H1 (cell line): ENCODE measurements at regions not wholly inside any gene's neighbourhood (a gene's known extent, or its start where the extent isn't known, plus 50 kb on each side); places are given as distances from the start of the nearest gene placed in this dataset.

ENCODE experiments used
- TF ChIP-seq, protein P1 (sequence below): fragments of 300-600 bp; sonication (generic); IDR thresholded peaks from 2 replicates; pipeline ENCODE4 v1.7.1; 2012; ENCODE audit warnings: low read length, moderate library complexity, mild to moderate bottlenecking, inconsistent platforms; ENCODE audit not compliant: insufficient replicate concordance

DNA sequence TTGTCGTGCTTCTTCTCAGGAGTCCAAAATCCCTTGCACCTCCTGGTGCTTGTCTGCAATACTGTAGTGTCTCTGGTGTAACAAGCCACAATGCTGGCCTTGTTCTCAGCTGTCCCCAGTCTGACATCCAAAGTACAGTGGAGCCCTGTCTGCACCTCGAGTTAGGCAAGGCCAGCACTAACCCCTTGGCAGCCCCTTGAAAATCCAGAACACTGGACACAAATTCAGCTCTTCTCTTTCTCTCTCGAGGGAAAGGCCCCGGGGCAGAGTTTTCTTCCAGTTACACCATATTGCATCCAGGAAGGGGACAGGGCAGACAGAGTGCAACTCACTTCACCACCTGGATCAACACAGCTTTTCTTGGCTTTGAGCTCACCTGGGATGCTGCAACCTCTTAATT is 91.3 kb upstream of the ATP10A start (continued):
- TF ChIP-seq, protein P1, sequence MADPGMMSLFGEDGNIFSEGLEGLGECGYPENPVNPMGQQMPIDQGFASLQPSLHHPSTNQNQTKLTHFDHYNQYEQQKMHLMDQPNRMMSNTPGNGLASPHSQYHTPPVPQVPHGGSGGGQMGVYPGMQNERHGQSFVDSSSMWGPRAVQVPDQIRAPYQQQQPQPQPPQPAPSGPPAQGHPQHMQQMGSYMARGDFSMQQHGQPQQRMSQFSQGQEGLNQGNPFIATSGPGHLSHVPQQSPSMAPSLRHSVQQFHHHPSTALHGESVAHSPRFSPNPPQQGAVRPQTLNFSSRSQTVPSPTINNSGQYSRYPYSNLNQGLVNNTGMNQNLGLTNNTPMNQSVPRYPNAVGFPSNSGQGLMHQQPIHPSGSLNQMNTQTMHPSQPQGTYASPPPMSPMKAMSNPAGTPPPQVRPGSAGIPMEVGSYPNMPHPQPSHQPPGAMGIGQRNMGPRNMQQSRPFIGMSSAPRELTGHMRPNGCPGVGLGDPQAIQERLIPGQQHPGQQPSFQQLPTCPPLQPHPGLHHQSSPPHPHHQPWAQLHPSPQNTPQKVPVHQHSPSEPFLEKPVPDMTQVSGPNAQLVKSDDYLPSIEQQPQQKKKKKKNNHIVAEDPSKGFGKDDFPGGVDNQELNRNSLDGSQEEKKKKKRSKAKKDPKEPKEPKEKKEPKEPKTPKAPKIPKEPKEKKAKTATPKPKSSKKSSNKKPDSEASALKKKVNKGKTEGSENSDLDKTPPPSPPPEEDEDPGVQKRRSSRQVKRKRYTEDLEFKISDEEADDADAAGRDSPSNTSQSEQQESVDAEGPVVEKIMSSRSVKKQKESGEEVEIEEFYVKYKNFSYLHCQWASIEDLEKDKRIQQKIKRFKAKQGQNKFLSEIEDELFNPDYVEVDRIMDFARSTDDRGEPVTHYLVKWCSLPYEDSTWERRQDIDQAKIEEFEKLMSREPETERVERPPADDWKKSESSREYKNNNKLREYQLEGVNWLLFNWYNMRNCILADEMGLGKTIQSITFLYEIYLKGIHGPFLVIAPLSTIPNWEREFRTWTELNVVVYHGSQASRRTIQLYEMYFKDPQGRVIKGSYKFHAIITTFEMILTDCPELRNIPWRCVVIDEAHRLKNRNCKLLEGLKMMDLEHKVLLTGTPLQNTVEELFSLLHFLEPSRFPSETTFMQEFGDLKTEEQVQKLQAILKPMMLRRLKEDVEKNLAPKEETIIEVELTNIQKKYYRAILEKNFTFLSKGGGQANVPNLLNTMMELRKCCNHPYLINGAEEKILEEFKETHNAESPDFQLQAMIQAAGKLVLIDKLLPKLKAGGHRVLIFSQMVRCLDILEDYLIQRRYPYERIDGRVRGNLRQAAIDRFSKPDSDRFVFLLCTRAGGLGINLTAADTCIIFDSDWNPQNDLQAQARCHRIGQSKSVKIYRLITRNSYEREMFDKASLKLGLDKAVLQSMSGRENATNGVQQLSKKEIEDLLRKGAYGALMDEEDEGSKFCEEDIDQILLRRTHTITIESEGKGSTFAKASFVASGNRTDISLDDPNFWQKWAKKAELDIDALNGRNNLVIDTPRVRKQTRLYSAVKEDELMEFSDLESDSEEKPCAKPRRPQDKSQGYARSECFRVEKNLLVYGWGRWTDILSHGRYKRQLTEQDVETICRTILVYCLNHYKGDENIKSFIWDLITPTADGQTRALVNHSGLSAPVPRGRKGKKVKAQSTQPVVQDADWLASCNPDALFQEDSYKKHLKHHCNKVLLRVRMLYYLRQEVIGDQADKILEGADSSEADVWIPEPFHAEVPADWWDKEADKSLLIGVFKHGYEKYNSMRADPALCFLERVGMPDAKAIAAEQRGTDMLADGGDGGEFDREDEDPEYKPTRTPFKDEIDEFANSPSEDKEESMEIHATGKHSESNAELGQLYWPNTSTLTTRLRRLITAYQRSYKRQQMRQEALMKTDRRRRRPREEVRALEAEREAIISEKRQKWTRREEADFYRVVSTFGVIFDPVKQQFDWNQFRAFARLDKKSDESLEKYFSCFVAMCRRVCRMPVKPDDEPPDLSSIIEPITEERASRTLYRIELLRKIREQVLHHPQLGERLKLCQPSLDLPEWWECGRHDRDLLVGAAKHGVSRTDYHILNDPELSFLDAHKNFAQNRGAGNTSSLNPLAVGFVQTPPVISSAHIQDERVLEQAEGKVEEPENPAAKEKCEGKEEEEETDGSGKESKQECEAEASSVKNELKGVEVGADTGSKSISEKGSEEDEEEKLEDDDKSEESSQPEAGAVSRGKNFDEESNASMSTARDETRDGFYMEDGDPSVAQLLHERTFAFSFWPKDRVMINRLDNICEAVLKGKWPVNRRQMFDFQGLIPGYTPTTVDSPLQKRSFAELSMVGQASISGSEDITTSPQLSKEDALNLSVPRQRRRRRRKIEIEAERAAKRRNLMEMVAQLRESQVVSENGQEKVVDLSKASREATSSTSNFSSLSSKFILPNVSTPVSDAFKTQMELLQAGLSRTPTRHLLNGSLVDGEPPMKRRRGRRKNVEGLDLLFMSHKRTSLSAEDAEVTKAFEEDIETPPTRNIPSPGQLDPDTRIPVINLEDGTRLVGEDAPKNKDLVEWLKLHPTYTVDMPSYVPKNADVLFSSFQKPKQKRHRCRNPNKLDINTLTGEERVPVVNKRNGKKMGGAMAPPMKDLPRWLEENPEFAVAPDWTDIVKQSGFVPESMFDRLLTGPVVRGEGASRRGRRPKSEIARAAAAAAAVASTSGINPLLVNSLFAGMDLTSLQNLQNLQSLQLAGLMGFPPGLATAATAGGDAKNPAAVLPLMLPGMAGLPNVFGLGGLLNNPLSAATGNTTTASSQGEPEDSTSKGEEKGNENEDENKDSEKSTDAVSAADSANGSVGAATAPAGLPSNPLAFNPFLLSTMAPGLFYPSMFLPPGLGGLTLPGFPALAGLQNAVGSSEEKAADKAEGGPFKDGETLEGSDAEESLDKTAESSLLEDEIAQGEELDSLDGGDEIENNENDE, result no peak
